GM23248 (cell line): ENCODE measurements at regions not wholly inside any gene's neighbourhood (a gene's known extent, or its start where the extent isn't known, plus 50 kb on each side); places are given as distances from the start of the nearest gene placed in this dataset.
A peak's percentile ranks its signal among the peaks of the same experiment; 100 is the strongest.
"Not testable (repeated sequence)": the region's sequence is repeated elsewhere in the genome, so short reads cannot be mapped to it uniquely, and the experiment has no call there.

Source experiments
- DNase-seq: peaks from one replicate; pipeline ENCODE4 v3.0.0-alpha.2; 2015
- H2AFZ ChIP-seq: fragments of 200-600 bp; sonication (generic); 2 replicates; pipeline ENCODE4 v1.6.1; 2016; ENCODE audit warnings: antibody characterized with exemption
- H3F3A ChIP-seq: fragments of 200-600 bp; sonication (generic); 2 replicates; pipeline ENCODE4 v1.6.1; 2016; ENCODE audit warnings: mild to moderate bottlenecking, antibody characterized with exemption, mixed run types; ENCODE audit not compliant: insufficient read depth
- H3K27ac ChIP-seq: fragments of 200-600 bp; sonication (generic); 2 replicates; pipeline ENCODE4 v1.5.1; 2016; ENCODE audit warnings: mild to moderate bottlenecking
- H3K27me3 ChIP-seq: fragments of 200-600 bp; sonication (generic); replicated peaks from 2 replicates; pipeline ENCODE4 v1.6.1; 2016; ENCODE audit warnings: mild to moderate bottlenecking; ENCODE audit not compliant: insufficient read depth
- H3K36me3 ChIP-seq: fragments of 200-600 bp; sonication (generic); 2 replicates; pipeline ENCODE4 v1.6.1; 2016; ENCODE audit warnings: low read depth, mild to moderate bottlenecking
- H3K4me1 ChIP-seq: fragments of 200-600 bp; sonication (generic); 2 replicates; pipeline ENCODE4 v1.6.1; 2016; ENCODE audit warnings: mild to moderate bottlenecking; ENCODE audit not compliant: insufficient read depth
- H3K4me2 ChIP-seq: fragments of 200-600 bp; sonication (generic); one replicate; pipeline ENCODE4 v1.6.1; 2016; ENCODE audit warnings: mild to moderate bottlenecking; ENCODE audit not compliant: unreplicated experiment
- H3K4me3 ChIP-seq: fragments of 200-600 bp; sonication (generic); 2 replicates; pipeline ENCODE4 v1.5.1; 2016; ENCODE audit warnings: mild to moderate bottlenecking
- H3K79me2 ChIP-seq: fragments of 200-600 bp; sonication (generic); 2 replicates; pipeline ENCODE4 v1.6.1; 2016; ENCODE audit warnings: mild to moderate bottlenecking; ENCODE audit not compliant: insufficient read depth
- H3K9ac ChIP-seq: fragments of 200-600 bp; sonication (generic); 2 replicates; pipeline ENCODE4 v1.6.1; 2016; ENCODE audit warnings: mild to moderate bottlenecking
- H3K9me2 ChIP-seq: fragments of 200-600 bp; sonication (generic); 2 replicates; pipeline ENCODE4 v1.6.1; 2016; ENCODE audit warnings: mixed run types, mild to moderate bottlenecking, moderate library complexity; ENCODE audit not compliant: insufficient read depth
- H3K9me3 ChIP-seq: fragments of 200-600 bp; sonication (generic); one replicate; pipeline ENCODE4 v1.6.1; 2017; ENCODE audit warnings: low read depth
- H4K20me1 ChIP-seq: fragments of 200-600 bp; sonication (generic); 2 replicates; pipeline ENCODE4 v1.6.0; 2016; ENCODE audit not compliant: insufficient read depth
- EZH2 ChIP-seq: fragments of 200-600 bp; sonication (generic); IDR thresholded peaks from 2 replicates; pipeline ENCODE4 v1.6.1; 2018; ENCODE audit warnings: antibody characterized with exemption, mild to moderate bottlenecking; ENCODE audit not compliant: insufficient read depth, poor library complexity, severe bottlenecking
- EZH2phosphoT487 ChIP-seq: fragments of 200-600 bp; sonication (generic); IDR thresholded peaks from 2 replicates; pipeline ENCODE4 v1.6.1; 2018; ENCODE audit warnings: antibody characterized with exemption, moderate library complexity, mild to moderate bottlenecking, low read depth; ENCODE audit not compliant: insufficient read depth
- WGBS, 2 experiments: methylation state at CpG; one replicate each; pipeline ENCODE4 v1.1.6; 2015 to 2017; ENCODE audit warnings: low lambda C conversion rate in 2 of 2, low coverage in 1 of 2; ENCODE audit errors: missing lambda C conversion rate in 2 of 2; 5-methylcytosine and 5-hydroxymethylcytosine counted together
- in situ Hi-C: fragments of 300-500 bp; cut with MboI; formaldehyde crosslinking; loops from 2 replicates; pipeline ENCODE4 v1.15.0; 2020

DNA sequence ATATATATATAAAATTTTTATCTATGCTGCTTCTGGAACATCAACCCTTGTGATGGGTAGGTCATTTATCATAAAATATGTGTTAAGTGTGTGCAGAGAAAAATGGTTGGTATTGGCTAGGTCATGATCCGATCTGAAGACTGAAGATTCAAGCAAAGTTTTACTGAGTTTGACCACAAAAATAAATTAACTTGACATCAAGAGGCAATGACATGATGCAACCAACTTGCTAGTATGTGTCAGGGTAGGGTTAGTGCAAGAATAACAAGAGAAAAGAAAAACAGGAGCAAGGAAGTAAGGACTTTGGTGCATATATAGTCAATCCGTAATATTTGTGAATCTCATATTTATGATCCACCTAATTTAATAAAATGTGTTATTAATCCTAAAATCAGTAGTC, 1202.0 kb upstream of the ADGRB3 start:
- whole genome bisulfite sequencing, 2 experiments: 72 to 87% methylated on average over 2 of the region's 2 CpGs
- no peaks in the 10 kb centered on the region for H3K27me3 ChIP-seq
- H3K9ac ChIP-seq: no peak overlapping the region
- no peak overlapping the region for H3K4me3 ChIP-seq
- H3K36me3 ChIP-seq: no peaks in the 10 kb centered on the region
- no peaks in the 10 kb centered on the region for H3K9me2 ChIP-seq
- no peaks in the 10 kb centered on the region for H4K20me1 ChIP-seq
- peak; percentile 0 for DNase-seq
- TF ChIP-seq EZH2 (no peak), EZH2phosphoT487 (no peak)
- H3K79me2 ChIP-seq: no peaks in the 10 kb centered on the region
- no peaks in the 10 kb centered on the region for H3K4me1 ChIP-seq
- no peak overlapping the region for H2AFZ ChIP-seq
- H3K27ac ChIP-seq: no peak overlapping the region
- in situ Hi-C loops: no loop called here
- H3K9me3 ChIP-seq: no peaks in the 10 kb centered on the region
- H3F3A ChIP-seq: no peaks in the 10 kb centered on the region
- H3K4me2 ChIP-seq: no peak overlapping the region

DNA sequence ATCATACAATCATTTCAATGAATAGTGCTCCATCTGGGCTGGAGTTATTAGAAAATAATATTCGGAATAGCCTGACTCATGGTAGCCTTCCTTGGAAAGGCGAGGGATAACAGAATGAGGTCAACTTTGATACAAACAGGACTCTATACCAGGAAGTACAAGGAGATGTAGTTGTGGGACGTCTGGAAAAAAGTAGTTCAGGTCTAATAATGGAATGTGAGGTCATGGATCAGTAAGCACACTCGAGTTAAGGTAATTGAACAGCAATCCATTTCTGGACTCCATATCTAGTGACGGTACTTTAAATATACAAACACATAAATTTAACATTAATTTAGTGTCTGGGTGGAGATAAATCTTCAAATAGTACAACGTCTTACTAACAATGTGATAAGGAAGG, 1204.0 kb upstream of the ADGRB3 start:
- Histone ChIP-seq H3K9me3 (no peaks in the 10 kb centered on the region), H3K4me2 (no peak overlapping the region), H2AFZ (no peak overlapping the region), H3K36me3 (no peaks in the 10 kb centered on the region), H4K20me1 (no peaks in the 10 kb centered on the region), H3K4me3 (no peak overlapping the region), H3K79me2 (no peaks in the 10 kb centered on the region), H3K4me1 (no peaks in the 10 kb centered on the region), H3F3A (no peaks in the 10 kb centered on the region), H3K27me3 (no peaks in the 10 kb centered on the region), H3K27ac (no peak overlapping the region), H3K9ac (no peak overlapping the region), H3K9me2 (no peaks in the 10 kb centered on the region)
- WGBS, 2 experiments: 13 to 15% methylated on average over 6 of the region's 6 CpGs
- in situ Hi-C loops: no loop called here
- no peak for TF ChIP-seq EZH2phosphoT487
- no peak for TF ChIP-seq EZH2
- no peak for DNase-seq

DNA sequence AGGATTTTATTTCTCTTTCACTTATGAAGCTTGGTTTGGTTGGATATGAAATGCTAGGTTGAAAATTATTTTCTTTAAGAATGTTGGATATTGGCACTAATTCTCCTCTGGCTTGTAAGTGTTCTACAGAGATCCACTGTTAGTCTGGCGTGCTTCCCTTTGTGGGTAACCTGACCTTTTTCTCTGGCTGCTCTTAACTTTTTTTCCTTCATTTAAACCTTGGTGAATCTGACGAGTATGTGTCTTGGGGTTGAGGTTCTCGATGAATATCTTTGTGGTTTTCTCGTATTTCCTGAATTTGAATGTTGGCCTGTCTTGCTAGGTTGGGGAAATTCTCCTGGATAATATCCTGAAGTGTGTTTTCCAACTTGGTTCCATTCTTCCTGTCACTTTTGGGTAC, 1208.4 kb upstream of the ADGRB3 start:
- H3K36me3 ChIP-seq, DNase-seq, in situ Hi-C loops, H3K9ac ChIP-seq, H4K20me1 ChIP-seq, H3K9me3 ChIP-seq, H3K4me1 ChIP-seq, H3K4me2 ChIP-seq, H2AFZ ChIP-seq, H3K27ac ChIP-seq, H3K79me2 ChIP-seq, H3K27me3 ChIP-seq, H3K9me2 ChIP-seq, H3K4me3 ChIP-seq, H3F3A ChIP-seq: not testable (repeated sequence)
- WGBS, 2 experiments: 17% methylated on average over 4 of the region's 4 CpGs

DNA sequence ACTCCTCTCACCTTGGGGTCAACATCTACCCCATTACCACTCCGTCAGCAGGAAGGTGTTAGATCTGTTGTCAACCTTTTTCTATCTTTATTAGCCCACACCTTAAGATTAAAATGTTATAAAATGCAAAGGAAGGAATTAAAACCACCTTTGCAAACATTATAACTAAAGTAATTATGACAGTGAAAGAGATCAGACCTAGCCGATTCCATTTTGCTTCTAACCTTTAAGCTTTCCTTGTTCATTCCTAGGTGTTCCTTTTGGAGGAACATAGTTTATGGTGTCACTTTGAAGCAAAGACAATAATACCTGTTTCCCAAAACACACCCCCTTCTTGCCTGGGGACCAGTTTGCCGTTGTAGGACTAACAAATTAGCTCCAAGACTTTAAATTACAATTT, 1223.0 kb upstream of the ADGRB3 start:
- TF ChIP-seq EZH2phosphoT487: no peak
- no peak for TF ChIP-seq EZH2
- H3K4me3 ChIP-seq: no peak overlapping the region
- H3K9me2 ChIP-seq: no peaks in the 10 kb centered on the region
- DNase-seq: no peak
- H3K4me2 ChIP-seq: no peak overlapping the region
- no peaks in the 10 kb centered on the region for H3F3A ChIP-seq
- H3K36me3 ChIP-seq: no peaks in the 10 kb centered on the region
- H3K4me1 ChIP-seq: no peaks in the 10 kb centered on the region
- H3K27me3 ChIP-seq: no peaks in the 10 kb centered on the region
- H4K20me1 ChIP-seq: no peaks in the 10 kb centered on the region
- no peaks in the 10 kb centered on the region for H3K9me3 ChIP-seq
- 13 to 20% methylated on average over 3 of the region's 3 CpGs for WGBS, 2 experiments
- no peak overlapping the region for H3K9ac ChIP-seq
- in situ Hi-C loops: no loop called here
- H3K79me2 ChIP-seq: no peaks in the 10 kb centered on the region
- no peak overlapping the region for H3K27ac ChIP-seq
- H2AFZ ChIP-seq: no peak overlapping the region

DNA sequence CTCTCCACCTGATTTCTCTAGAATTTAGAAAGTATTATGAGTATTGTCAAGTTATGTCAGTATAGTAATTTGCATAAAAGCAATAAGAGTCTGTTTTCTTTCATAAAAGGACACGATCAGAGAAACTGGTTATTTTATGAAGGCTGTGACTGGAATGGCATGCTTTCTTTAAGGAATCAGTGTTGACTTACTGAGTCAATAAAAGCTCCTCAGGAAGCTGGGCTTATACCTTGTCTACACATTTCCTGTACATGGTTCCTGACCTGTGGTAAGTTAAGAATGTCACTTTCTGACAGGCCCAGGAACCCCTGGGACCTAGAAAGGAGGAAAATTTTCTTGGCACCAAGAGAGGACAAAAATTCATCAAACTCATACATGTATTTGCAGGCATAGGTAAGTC, 1224.0 kb upstream of the ADGRB3 start:
- Histone ChIP-seq H3K79me2 (no peaks in the 10 kb centered on the region), H3K27ac (no peak overlapping the region), H4K20me1 (no peaks in the 10 kb centered on the region), H3K4me1 (no peaks in the 10 kb centered on the region), H3K27me3 (no peaks in the 10 kb centered on the region), H3K36me3 (no peaks in the 10 kb centered on the region), H2AFZ (no peak overlapping the region), H3K4me3 (no peak overlapping the region), H3K9me2 (no peaks in the 10 kb centered on the region), H3K4me2 (no peak overlapping the region), H3K9me3 (no peaks in the 10 kb centered on the region), H3F3A (no peaks in the 10 kb centered on the region), H3K9ac (no peak overlapping the region)
- WGBS, 2 experiments: 0 to 6% methylated on average over 1 of the region's 1 CpG
- DNase-seq: no peak
- in situ Hi-C loops: no loop called here
- no peak for TF ChIP-seq EZH2
- TF ChIP-seq EZH2phosphoT487: no peak
